GM12878 (cell line): ENCODE measurements at regions not wholly inside any gene's neighbourhood (a gene's known extent, or its start where the extent isn't known, plus 50 kb on each side); places are given as distances from the start of the nearest gene placed in this dataset.

Experiments used
- ATAC-seq: fragments of 200-7000 bp; cut with Tn5 transposase; 3 replicates; pipeline ENCODE4 v1.9.1; 2020; ENCODE audit warnings: mild to moderate bottlenecking, moderate library complexity
- BruUV-seq: library from RNA; stranded (reverse); fragments of 400-500 nt; replicated peaks from 2 replicates; lab custom pipeline; 2021; lab: Mats Ljungman, UMichigan
- CTCF ChIA-PET: fragments of 300-600 bp; sonication (Branson Sonifier 250); formaldehyde crosslinking; extraction: SDS; loops from one replicate; lab custom pipeline; 2021; ENCODE audit warnings: inconsistent platforms; lab: Yijun Ruan, JAX
- POLR2A ChIA-PET: fragments of 350-600 bp; formaldehyde crosslinking; extraction: SDS; loops from one replicate; lab custom pipeline; 2021; ENCODE audit warnings: inconsistent platforms; lab: Charles Lee
- RAD21 ChIA-PET: fragments of 300-600 bp; sonication (Branson Sonifier 250); formaldehyde crosslinking; loops from one replicate; lab custom pipeline; 2023; ENCODE audit warnings: antibody characterized with exemption; ENCODE audit not compliant: unreplicated experiment; lab: Charles Lee
- SMC1A ChIA-PET: fragments of 300-600 bp; sonication (Branson Sonifier 250); formaldehyde crosslinking; loops from one replicate; lab custom pipeline; 2023; ENCODE audit not compliant: unreplicated experiment, uncharacterized antibody; lab: Charles Lee
- DNase-seq: peaks from one replicate; pipeline ENCODE4 v3.0.0-alpha.2; 2011; ENCODE audit warnings: low read depth, low spot score
- FAIRE-seq: peaks from 3 replicates; lab custom pipeline; 2011; peaks lifted over from hg19 to GRCh38; lab: Jason Lieb, UNC
- H2AFZ ChIP-seq: 2 replicates; pipeline ENCODE4 v1.6.0; 2011; ENCODE audit warnings: low read depth, low read length, control low read depth; ENCODE audit not compliant: control insufficient read depth
- H3K27ac ChIP-seq: 2 replicates; pipeline ENCODE4 v1.5.1; 2011; ENCODE audit warnings: control low read depth; ENCODE audit not compliant: control insufficient read depth, insufficient read depth
- H3K27me3 ChIP-seq, 2 experiments: replicated peaks in 1 of 2; 2 replicates each; pipeline versions ENCODE4 v1.6.0 to v1.6.1; 2011; ENCODE audit warnings: low read length in 1 of 2; ENCODE audit not compliant: control insufficient read depth in 2 of 2, insufficient read depth in 2 of 2
- H3K36me3 ChIP-seq, 2 experiments: 2 replicates each; pipeline ENCODE4 v1.5.1; 2011; ENCODE audit warnings: low read length in 1 of 2; ENCODE audit not compliant: control insufficient read depth in 2 of 2, insufficient read depth in 2 of 2
- H3K4me1 ChIP-seq: 2 replicates; pipeline ENCODE4 v1.6.1; 2011; ENCODE audit warnings: mild to moderate bottlenecking, low read length, moderate library complexity, mixed read lengths; ENCODE audit not compliant: control insufficient read depth, insufficient read depth
- H3K4me2 ChIP-seq: 2 replicates; pipeline ENCODE4 v1.6.0; 2011; ENCODE audit warnings: control low read depth; ENCODE audit not compliant: control insufficient read depth, insufficient read depth
- H3K4me3 ChIP-seq: fragments of 200-600 bp; sonication (generic); 2 replicates; pipeline ENCODE4 v1.5.1; 2016
- H3K79me2 ChIP-seq: 2 replicates; pipeline ENCODE4 v1.6.0; 2011; ENCODE audit warnings: low read length; ENCODE audit not compliant: control insufficient read depth, insufficient read depth
- H3K9ac ChIP-seq: 2 replicates; pipeline ENCODE4 v1.8.0; 2011; ENCODE audit warnings: low read length, control low read depth, mixed read lengths; ENCODE audit not compliant: control insufficient read depth, insufficient read depth
- H3K9me3 ChIP-seq: replicated peaks from 3 replicates; pipeline ENCODE4 v1.5.1; 2011; ENCODE audit warnings: mild to moderate bottlenecking, low read length; ENCODE audit not compliant: control insufficient read depth, insufficient read depth
- H4K20me1 ChIP-seq: 2 replicates; pipeline ENCODE4 v1.6.0; 2011; ENCODE audit not compliant: control insufficient read depth, insufficient read depth
- ATF2 ChIP-seq: IDR thresholded peaks from 2 replicates; pipeline ENCODE4 v1.6.1; 2012; ENCODE audit warnings: low read length, inconsistent platforms
- BACH1 ChIP-seq: fragments of 450-650 bp; IDR thresholded peaks from 2 replicates; pipeline ENCODE4 v1.6.1; 2017; ENCODE audit warnings: mild to moderate bottlenecking, borderline replicate concordance
- DPF2 ChIP-seq: fragments of 450-650 bp; IDR thresholded peaks from 2 replicates; pipeline ENCODE4 v1.6.1; 2017; ENCODE audit warnings: mild to moderate bottlenecking
- E2F8 ChIP-seq: fragments of 450-650 bp; IDR thresholded peaks from 2 replicates; pipeline ENCODE4 v1.6.1; 2018; ENCODE audit warnings: mild to moderate bottlenecking, low read depth, moderate library complexity; ENCODE audit not compliant: partially characterized antibody
- IKZF1 ChIP-seq: fragments of 450-650 bp; conservative IDR thresholded peaks from 2 replicates; pipeline ENCODE4 v1.6.1; 2017; ENCODE audit warnings: antibody characterized with exemption, mild to moderate bottlenecking
- IRF5 ChIP-seq: fragments of 450-650 bp; IDR thresholded peaks from 2 replicates; pipeline ENCODE4 v1.6.1; 2017; ENCODE audit warnings: borderline replicate concordance
- JUNB ChIP-seq: IDR thresholded peaks from 2 replicates; pipeline ENCODE4 v1.6.1; 2016; ENCODE audit warnings: antibody characterized with exemption, mild to moderate bottlenecking
- NFYA ChIP-seq: IDR thresholded peaks from 2 replicates; pipeline ENCODE4 v1.6.1; 2011; ENCODE audit warnings: low read depth, mild to moderate bottlenecking, low read length, improper control_type of control experiment, borderline replicate concordance
- PKNOX1 ChIP-seq: fragments of 450-650 bp; IDR thresholded peaks from 2 replicates; pipeline ENCODE4 v1.6.1; 2016; ENCODE audit warnings: mild to moderate bottlenecking
- POLR2AphosphoS2 ChIP-seq: IDR thresholded peaks from 2 replicates; pipeline ENCODE4 v1.6.1; 2011; ENCODE audit warnings: low read depth, mild to moderate bottlenecking, low read length, improper control_type of control experiment, moderate library complexity
- POU2F2 ChIP-seq: IDR thresholded peaks from 3 replicates; pipeline ENCODE4 v1.6.1; 2011; ENCODE audit warnings: low read depth, mild to moderate bottlenecking, low read length, borderline replicate concordance
- REST ChIP-seq: IDR thresholded peaks from 2 replicates; pipeline ENCODE4 v1.6.1; 2012; ENCODE audit warnings: mild to moderate bottlenecking, low read depth, low read length
- SIN3A ChIP-seq: IDR thresholded peaks from 2 replicates; pipeline ENCODE4 v1.6.1; 2012; ENCODE audit warnings: low read depth, low read length, improper control_type of control experiment
- SMARCA5 ChIP-seq: fragments of 450-650 bp; IDR thresholded peaks from 2 replicates; pipeline ENCODE4 v1.6.1; 2017; ENCODE audit warnings: mild to moderate bottlenecking
- TARDBP ChIP-seq: IDR thresholded peaks from 2 replicates; pipeline ENCODE4 v1.6.1; 2016; ENCODE audit warnings: borderline replicate concordance
- ZSCAN29 ChIP-seq: fragments of 450-650 bp; IDR thresholded peaks from 2 replicates; pipeline ENCODE4 v1.6.1; 2017; ENCODE audit warnings: mild to moderate bottlenecking, moderate library complexity
- WGBS: methylation state at CpG from one replicate; pipeline ENCODE4 v1.1.6; 2016; ENCODE audit warnings: low lambda C conversion rate; ENCODE audit not compliant: insufficient replicate concordance, insufficient coverage; ENCODE audit errors: missing lambda C conversion rate; 5-methylcytosine and 5-hydroxymethylcytosine counted together
- in situ Hi-C: fragments of 300-500 bp; cut with MboI; formaldehyde crosslinking; loops from 9 replicates; pipeline ENCODE4 v1.14.3; 2018; ENCODE audit warnings: mixed read lengths
- intact Hi-C: fragments of 100-400 bp; cut with micrococcal nuclease; formaldehyde crosslinking; loops from one replicate; pipeline ENCODE4 v1.14.2; 2022; ENCODE audit not compliant: unreplicated experiment

GRCh38 chr4:81348778-81349094 is 123.0 kb downstream of the RASGEF1B start:
- no peaks in the 10 kb centered on the region for H3K36me3 ChIP-seq
- no peak for FAIRE-seq
- RAD21 ChIA-PET = interaction anchor here (1.2 to 1.5 kb wide), 2 partner anchors 10 to 986 kb away, joined by 3 read pairs; no protein-coding TSS in a partner anchor
- no TSS peak for BruUV-seq
- in situ Hi-C loops (no loop called here), intact Hi-C loops (no loop called here)
- 41% methylated on average over 1 of the region's 1 CpG for WGBS
- no peaks in the 10 kb centered on the region for H3K27me3 ChIP-seq
- no peaks in the 10 kb centered on the region for H3K79me2 ChIP-seq
- no peak overlapping the region for H3K4me2 ChIP-seq
- H3K9ac ChIP-seq = no peak overlapping the region
- POLR2A ChIA-PET = no interaction called here
- H3K9me3 ChIP-seq = no peaks in the 10 kb centered on the region
- no peaks in the 10 kb centered on the region for H3K4me1 ChIP-seq
- CTCF ChIA-PET = interaction anchor here (1.9 to 2.2 kb wide), 3 partner anchors 279 to 986 kb away, joined by 4 to 13 read pairs (median 9); no protein-coding TSS in a partner anchor
- no peak overlapping the region for H3K4me3 ChIP-seq
- H4K20me1 ChIP-seq = no peaks in the 10 kb centered on the region
- SMC1A ChIA-PET = interaction anchor here (1.0 to 1.9 kb wide), 4 partner anchors 279 to 999 kb away, joined by 3 to 6 read pairs (median 4); no protein-coding TSS in a partner anchor
- no peak overlapping the region for H2AFZ ChIP-seq
- no peak overlapping the region for H3K27ac ChIP-seq
- no peak for ATAC-seq
- DNase-seq = no peak
- TF ChIP-seq POLR2AphosphoS2 (no peak), SIN3A (no peak), POU2F2 (no peak), JUNB (no peak), ATF2 (no peak), SMARCA5 (no peak), IKZF1 (no peak), IRF5 (no peak), PKNOX1 (no peak), BACH1 (no peak), ZSCAN29 (no peak), TARDBP (no peak), E2F8 (no peak), NFYA (no peak), DPF2 (no peak), REST (no peak)
